HuH-7 (cell line): ENCODE measurements at regions not wholly inside any gene's neighbourhood (a gene's known extent, or its start where the extent isn't known, plus 50 kb on each side); places are given as distances from the start of the nearest gene placed in this dataset.

Experiments
- DNase-seq: peaks from one replicate; pipeline ENCODE4 v3.0.0; 2011; ENCODE audit warnings: low spot score

DNA sequence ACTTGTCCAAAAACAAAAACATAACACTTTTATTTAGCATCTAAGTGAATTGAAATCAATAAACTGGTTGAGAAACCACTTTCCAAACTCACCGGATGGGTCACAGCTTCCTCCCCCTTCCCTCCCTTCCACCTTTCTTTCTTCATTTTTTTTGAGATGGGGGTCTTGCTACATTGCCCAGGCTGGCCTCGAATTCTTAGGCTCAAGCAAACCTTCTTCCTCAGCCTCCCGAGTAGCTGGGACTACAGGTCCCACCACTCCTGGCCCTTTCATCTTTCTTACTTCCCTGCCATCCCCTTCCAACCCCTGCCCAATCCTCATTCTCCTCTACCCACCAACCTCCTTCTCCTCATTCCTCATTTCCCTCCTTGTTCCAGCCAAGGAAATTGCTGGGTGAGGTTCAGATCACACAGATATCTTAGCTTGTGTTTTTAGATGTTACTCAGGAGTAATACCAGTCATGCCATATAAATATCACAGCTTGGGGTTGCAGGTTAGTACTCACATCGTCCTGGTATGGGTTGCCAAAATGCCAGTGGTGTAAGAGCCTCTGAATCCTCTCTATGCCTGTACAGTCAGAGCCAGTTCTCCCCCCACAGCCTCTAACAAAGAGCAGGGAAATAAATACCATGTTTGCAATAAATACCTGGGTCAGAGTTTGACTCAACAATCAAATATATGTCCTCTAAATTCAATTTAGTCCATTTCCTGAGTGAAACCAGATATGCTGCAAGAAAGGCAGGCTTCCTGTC, 132.7 kb upstream of the NDUFV2 start:
- no peak for DNase-seq

DNA sequence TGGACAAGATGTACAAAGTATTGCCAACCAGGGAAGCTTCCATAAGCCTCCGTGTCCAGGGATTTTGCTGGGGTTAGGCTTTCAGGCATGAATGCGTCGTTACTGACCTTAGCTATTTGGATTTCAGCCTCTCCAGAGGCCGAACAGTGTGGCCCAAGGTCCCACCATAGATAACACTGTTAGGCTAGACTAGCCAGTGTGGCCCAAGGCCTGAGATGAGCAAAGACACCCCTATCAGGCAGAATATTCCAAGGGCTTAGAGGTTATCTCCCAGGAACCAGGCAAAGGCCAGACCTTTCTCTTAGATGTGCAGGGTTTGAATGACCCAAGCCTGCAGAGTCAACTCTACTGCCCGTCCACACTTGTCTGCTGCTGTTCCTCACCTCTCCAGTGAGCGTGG, 131.7 kb upstream of the NDUFV2 start:
- DNase-seq: no peak

DNA sequence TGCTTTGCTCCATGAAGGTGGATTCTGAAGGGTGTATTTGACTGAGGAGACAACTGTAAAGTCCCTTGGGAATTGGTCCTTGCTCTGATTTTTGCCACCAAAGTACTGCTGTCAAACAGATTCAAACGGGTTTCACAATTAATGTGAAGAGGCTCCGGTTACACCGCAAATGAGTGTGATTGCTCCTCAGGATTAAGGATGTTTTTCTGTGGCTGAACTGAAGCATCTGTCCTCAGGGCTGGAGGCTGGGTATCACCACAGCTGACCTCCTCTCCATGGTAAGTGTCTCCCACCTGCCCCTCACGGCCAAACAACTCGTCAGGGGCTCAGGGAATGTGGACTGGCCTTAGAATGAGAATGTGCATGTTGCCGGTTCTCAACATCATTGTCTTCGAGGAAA, 130.4 kb upstream of the NDUFV2 start:
- DNase-seq: no peak

DNA sequence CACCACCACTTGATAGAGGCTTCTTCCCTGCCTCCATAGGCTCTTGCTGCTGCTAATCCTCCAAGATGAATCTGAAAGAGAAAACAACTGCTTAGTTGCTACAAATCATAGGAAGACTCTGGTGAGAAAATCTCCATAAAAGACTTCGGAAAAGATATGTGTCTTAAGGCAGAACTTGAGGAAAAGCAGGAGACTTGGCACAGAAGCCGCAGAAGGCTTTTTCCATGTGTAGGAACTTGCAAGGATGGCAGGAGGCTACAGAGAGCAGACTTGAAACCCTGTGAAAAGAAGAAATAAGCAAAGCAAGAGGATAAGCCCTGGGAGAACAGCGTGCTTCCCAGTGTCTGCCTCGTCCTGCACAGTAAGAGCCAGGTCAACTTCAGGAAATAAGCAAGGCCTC, 128.2 kb upstream of the NDUFV2 start:
- no peak for DNase-seq

DNA sequence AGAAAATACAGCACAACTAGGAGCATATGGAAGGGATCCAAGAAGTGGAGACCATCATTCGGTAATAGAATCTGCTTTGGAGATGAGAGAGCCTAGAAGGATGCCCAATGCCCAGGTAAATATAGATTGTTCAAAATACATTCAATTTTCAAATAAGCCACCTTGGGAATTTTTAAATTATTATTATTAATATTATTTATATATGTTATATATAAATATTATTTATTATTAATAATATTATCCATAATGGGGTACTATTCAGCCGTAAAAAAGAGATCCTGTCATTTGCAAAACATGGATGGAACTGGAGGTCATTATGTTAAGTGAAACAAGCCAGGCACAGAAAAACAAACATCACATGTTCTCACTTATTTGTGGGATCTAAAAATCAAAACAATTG, 127.8 kb upstream of the NDUFV2 start:
- no peak for DNase-seq

DNA sequence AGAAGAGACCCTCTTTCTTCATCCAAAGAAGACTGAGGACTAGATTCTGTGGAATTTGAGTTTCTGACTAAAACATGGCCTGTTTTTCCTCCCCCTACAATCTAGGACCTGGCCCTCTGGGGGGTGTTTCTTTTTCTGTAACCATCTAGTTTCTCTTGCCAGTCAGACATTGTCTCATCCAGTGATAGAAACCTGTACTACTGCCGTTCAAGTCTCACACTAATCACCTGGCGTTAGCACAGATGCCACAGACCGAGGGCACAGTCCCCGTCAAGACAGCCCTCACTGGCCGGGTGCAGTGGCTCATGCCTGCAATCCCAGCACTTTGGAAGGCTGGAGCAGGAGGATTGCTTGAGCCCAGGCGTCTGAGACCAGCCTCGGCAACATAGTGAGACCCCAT, 126.9 kb upstream of the NDUFV2 start:
- DNase-seq: no peak

DNA sequence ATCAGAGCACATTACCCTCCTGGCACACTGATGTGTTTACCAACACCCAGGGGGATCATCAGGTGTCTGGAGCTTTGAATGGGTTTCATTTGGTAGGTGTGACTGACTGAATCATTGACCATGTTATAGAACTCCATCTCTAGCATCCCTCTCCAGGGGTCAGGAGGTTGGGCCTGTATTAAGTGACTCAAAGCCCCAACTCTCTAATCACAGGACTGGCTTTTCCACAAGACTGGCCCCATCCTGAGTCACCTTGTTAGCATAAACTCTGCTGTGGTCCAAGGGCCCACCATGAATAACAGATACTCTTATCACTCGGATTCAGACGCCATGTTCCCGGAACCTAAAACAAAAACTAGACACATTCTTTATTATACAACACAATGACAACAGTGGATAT, 125.9 kb upstream of the NDUFV2 start:
- DNase-seq: no peak

DNA sequence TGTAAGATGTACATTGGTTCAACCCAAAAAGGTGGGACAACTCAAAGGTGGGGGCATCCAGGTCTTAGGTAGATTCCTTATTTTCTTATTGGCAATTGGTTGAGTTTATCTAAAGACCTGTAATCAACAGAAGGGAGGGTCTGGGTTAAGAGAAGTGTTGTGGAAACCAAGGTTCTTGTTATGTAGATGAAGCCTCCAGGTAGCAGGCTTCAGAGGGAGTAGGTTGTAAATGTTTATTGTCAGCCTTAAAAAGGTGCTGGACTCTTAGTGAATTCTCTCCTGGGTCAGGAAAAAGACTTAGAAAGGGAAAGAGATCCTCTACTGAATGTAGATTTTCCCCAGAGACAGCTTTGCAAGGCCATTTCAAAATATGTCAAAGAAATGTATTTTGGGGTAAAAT, 125.3 kb upstream of the NDUFV2 start:
- DNase-seq: no peak

DNA sequence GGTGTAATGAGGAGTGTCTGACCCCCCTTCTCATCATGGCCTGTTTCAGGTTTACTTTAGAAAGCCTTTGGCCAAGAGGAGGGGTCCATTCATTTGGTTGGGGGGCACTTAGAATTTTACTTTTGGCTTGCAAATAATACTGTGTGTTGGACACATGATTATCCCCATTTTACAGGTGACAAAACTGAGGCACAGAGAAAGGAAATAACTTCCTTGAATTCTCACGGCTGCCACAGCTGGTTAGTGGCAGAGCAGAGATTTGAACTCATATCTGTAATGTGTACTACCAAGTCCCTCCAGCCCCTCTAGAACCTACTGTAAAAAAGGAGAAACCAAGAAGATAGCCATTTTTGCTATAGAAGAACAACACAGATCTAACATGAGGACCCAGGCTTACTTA, 124.8 kb upstream of the NDUFV2 start:
- no peak for DNase-seq

DNA sequence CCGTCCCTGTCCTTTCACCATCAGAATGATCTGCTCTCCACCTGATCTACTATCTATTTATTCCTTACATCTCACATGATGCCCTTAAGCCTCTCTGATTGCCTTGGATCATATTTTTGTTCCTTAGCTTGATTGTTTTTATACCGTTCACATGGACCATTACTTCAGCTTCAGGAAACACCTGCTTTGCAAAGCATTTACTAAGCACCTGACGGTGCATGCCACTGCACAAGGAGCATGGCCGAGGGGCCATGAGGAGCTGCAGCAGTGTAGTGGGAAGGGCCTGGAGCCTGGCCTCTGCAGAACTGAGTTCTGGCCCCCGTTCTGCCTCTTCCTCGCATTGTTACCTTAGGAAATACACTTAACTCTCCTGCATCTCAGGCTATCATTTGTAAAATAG, 124.1 kb upstream of the NDUFV2 start:
- DNase-seq: no peak

DNA sequence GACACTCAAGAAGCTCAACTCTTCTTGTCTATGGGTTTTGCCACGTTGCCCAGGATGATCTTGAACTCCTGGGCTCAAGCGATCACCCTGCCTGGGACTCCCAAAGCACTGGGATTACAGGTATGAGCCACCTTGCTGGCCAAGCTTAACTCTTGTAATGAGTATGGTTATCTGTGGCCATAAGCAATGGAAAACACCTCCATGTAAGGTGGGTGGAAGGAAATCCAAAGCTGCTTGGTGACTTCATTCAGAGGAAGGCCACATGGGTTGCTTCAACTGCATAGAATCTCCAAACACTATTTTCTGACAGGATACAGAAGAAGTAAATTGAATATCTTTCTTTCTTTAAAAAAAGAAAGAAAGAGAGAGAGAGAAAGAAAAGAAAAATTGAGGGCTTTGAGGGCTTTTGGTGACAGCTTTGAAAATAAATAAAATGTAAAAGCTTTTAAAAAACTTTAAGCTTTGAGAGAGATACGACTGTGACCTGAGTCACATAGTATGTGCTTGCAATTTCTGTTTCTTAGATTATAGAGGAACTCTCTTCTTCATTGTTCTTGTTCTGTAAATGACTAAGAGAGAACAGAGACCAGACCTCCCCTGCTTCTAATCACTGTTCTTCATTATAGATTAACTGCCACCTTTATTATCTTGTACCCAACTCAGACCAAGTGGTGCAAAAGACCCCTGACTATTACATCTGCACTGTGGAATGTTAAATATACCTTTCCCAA, 123.1 kb upstream of the NDUFV2 start:
- DNase-seq: no peak

DNA sequence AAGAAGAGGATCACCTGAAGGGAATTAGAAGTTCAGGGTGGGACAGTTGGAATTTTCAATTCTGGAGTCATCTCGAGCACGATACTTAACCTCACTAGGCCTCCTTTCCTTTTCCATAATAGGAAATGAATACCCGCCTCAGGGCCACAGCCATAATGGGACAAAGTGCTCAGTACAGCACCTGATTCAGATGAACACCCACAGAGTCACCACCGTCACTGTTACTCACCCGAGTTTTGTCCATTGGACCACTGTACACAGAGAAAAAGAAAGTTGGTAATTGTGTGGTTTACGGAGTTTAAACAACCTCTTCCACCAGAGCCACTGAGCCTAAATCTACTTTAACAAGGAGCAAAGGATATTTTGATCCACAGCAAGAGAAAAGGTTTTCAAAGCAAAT, 122.0 kb upstream of the NDUFV2 start:
- DNase-seq: no peak

DNA sequence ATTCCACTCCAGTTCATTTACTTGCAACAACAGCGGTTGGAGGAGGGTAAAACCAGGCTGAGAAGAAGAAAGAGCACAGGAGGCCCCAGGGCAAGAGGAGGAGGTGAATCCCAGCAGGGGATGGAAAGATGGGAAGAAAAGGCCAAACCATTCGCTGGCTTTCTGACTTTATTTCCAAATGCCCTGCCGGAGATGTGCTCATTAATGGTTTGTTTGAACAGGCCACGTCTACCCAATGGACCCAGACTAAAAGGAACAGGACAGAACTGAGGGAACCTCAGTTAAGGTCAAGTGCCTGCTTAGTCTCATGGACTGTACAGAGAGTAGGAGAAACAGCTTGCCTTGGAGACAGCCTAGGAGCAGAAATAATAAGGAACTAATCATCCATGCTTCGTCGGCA, 121.6 kb upstream of the NDUFV2 start:
- DNase-seq: no peak

DNA sequence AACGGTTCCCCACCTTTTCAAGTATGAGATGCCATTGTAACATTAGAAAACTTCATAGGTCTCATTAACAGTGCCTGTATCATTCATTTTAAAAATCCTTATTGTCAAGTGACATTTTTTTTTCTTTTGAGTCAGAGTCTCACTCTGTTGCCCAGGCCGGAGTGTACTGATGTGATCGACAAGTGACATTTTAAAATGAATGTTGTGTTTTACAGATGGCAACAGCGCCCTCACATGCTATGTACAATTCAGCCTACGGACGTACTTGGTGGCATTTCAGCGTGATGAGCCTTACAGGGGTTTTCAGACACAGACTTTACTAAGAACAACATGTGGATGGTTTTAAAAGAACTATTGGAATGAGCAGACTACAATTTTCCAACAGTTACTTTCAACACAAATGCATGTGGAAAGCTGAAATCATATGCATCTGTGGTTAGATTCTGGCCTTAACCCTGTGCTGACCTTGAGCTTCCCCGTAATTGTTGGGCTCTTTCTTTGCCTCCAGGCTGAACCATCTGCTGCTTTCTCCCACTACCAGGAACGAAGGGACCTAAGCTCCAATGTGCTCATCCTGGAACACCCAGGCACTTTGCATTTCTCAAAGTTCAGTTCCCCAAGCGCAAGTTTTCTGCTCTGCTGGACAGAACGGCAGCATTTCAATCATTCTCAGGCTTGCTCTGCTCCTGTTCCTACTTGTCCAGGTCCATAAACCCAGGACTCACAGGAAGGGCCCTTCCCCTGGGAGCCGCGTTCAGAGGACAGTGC, 119.9 kb upstream of the NDUFV2 start:
- DNase-seq: peak; percentile 67

DNA sequence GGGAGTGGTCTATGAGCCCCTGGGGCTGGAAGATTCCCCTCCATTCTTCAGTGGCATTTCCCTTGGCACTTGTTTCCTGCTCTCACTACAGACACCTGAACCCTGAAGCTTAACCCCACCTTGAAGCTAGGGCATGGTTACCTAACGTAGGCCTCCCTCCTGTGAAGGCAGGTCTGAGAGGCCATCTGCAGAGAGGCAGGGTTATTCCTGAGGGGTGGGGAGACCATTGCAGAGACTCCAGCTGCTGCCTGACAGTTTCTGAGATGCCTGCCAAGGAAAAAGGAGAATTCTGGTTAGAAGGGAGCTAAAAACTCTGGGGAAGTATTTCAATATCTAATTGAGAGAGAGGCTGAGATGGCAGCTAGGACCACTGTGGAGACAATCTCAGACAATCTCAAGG, 119.3 kb upstream of the NDUFV2 start:
- DNase-seq: no peak

DNA sequence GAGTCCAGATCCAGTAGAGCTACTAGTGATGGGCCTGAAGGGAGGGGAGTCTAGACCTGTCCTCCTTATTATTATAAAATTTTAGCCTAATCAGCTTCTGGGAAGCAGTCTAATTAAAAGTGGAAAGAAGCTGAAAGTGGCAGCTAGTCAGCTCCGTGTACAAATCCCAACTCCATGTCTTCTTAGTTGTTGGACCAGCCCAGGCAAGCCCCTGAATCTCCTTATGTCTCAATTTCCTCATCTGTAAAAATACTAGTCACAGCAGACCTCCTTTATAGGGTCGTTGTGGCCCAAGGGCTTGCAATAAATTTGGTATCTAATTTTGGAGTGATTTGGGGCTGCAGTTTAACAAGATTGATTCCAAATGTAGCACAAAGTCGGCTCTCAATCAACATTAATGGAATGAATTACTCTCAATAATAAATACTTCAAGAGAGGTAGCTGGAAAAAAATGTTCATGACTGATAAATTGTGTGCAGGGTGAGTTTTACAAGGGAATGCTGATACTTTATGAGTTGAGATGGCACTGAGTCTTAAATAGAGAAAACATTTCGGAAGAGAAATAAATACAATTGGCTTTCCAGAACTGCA, 118.3 kb upstream of the NDUFV2 start:
- no peak for DNase-seq

DNA sequence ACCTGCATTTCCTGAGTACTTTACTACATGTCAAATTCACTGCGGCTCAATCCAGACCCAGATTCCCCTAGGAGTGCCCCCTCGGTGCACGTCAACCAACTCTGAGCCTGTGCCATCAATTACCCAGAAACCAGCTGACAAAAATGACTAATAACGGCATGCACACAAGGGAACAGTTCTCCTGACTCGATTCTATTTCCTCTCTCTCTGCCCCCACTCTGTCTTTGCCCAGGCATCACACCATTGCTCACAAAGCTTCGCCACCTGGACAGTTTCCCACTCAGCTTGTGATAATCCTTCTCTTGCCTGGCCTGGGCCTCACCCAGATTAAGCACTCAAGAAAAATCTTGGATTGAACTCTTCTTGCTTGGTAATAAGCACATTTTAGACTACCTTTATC, 115.3 kb upstream of the NDUFV2 start:
- DNase-seq: no peak

DNA sequence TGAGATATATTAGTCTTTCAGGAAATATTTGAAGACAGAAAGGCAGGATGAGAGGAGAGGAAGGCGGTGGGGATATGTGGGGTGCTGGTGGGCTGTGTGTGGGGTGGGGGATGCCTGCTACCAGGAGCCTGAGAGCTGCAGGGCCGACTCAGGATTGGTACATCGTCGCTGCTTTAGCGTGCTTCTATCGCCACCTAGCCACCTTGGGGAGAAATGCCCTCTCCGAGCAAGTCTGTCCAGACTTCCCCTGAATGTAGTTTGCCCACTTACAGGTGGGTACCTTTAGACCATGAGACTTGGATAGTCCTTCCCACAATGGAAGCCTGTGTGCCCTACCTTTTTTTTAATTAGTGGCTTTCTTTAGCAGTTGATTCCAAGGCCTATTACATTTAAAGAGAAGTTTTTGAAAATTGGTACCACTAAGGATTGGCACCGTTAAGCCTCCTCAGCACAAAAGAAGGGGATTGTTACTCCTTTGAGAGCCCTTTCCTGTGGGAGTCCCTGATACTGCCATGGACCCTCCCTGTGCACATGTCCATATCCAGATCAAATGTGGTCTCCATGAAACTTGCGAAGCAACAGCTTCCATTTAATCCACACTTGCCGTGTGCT, 114.1 kb upstream of the NDUFV2 start:
- DNase-seq: peak; percentile 70

DNA sequence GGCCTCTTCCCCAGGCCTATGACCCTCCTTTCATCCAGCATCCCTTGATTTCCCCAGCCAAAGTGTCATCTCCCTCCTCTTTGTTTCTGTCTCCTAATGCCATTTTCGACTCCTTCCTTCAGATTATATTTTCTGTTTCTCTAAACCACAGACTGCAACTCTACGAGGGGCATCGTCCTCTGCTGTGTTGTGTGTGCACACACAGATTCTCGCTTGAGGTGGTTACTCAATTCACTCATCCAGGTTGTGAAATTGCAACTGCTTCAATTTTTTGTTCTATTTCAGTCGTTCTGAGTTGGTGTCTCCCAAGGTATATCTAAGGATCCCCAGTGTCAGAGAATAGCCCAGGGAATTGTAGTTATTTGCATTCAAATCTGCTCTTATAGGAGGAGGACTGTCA, 113.5 kb upstream of the NDUFV2 start:
- DNase-seq: no peak

DNA sequence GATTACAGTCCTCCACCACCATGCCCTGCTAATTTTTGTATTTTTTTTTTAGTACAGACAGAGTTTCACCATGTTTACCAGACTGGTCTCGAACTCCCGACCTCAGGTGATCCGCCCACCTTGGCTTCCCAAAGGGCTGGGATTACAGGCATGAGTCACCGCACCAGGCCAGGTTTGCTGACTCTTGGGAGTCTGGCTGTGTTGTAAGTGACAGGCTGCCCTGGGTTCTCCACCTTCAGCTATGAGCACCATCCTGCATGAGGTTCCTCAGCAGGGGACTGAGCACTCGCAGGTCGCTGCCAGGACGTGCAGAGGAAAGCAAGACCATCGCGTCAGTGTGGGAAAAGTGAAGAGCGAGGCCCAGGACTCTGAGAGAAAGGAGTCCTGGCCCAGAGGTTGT, 112.6 kb upstream of the NDUFV2 start:
- no peak for DNase-seq

DNA sequence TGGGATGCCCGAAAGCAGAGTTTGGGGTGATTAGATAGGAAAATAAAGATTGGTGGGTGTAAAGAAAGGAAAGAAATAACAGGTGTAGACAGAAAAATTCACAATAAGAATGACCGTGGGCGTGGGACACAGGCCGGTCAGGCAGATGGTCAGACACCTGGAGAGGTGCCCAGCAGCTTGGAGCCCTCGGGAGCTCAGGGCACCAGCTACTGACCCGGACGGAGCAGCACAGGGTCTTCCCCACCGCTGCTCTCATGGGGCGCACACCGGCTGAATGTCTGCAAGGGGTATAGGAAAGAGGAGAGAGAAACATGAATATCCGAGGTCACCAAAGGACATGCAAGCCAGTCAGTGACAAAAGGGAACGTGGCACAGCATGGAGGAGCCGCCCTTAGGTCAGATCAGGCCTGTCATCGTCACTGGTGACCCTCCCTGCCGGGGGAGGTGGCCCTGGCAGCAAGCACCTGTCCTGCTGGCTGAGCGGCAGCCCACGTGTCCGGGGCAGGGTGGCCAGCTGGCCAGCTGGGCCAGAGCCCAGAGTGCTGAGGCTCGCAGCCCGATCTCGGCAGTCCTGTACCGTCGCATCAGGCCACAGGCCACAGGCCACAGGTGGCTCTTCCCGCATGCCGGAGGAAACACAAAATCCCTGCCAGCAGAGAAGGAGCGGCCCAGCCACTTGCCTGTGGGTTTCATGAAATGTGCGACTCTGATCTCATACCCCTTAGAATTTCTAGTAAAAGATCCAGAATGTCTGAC, 112.0 kb upstream of the NDUFV2 start:
- DNase-seq: no peak

DNA sequence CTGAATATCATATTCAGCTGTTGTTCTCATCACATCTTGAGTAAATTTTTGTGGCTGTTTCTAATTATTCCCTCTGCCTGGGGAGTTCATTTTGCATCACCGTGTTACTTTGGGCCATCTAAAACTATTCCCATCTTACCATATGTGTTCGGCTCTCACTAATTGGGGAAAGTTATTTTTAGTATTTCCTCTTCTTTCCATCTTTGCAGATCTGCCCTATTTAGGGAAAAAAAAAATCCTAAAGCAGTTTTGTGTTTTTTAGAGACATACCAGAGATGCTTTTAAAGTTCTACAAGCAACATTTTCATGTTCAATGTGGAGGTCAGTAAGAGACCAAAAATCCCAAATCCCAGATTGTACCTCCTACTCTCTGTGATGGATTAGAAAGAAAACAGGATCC, 111.3 kb upstream of the NDUFV2 start:
- no peak for DNase-seq
